ENCODE measurements at regions not wholly inside any gene's neighbourhood (a gene's known extent, or its start where the extent isn't known, plus 50 kb on each side); places are given as distances from the start of the nearest gene placed in this dataset.

- no peak for TF ChIP-seq CTCF (IDR thresholded peaks at IDR 0.05)
- TF ChIP-seq POLR2A (IDR thresholded peaks at IDR 0.05; ENCODE audit: low read depth): no peak
- no peak for TF ChIP-seq EP300 (IDR thresholded peaks at IDR 0.05)
These were observed 271.0 kb downstream of the EDEM1 start for GRCh38 chr3:5458526-5458925.
